ENCODE measurements at regions not wholly inside any gene's neighbourhood (a gene's known extent, or its start where the extent isn't known, plus 50 kb on each side); places are given as distances from the start of the nearest gene placed in this dataset.

GRCh38 chr2:33791625-33792024, 192.5 kb upstream of the FAM98A start:
- no peak for TF ChIP-seq CTCF (IDR thresholded peaks at IDR 0.05; ENCODE audit: poor library complexity, severe bottlenecking)
- TF ChIP-seq POLR2AphosphoS5 (IDR thresholded peaks at IDR 0.05), result no peak
- TF ChIP-seq EZH2 (IDR thresholded peaks at IDR 0.05; ENCODE audit: borderline replicate concordance, insufficient read depth, low read length, poor library complexity, severe bottlenecking), result no peak
- no peak for TF ChIP-seq SMC3 (conservative IDR thresholded peaks at IDR 0.05; ENCODE audit: poor library complexity)
- TF ChIP-seq MXI1 (conservative IDR thresholded peaks at IDR 0.05; ENCODE audit: poor library complexity, severe bottlenecking), result no peak
- TF ChIP-seq REST (IDR thresholded peaks at IDR 0.05; ENCODE audit: borderline replicate concordance), result no peak
- no peak for TF ChIP-seq TAF1 (IDR thresholded peaks at IDR 0.05; ENCODE audit: low read depth)
- no peak for TF ChIP-seq RAD21 (conservative IDR thresholded peaks at IDR 0.05)
- no peak for TF ChIP-seq EP300 (conservative IDR thresholded peaks at IDR 0.05; ENCODE audit: poor library complexity, severe bottlenecking)
